HepG2 (cell line): ENCODE measurements at regions not wholly inside any gene's neighbourhood (a gene's known extent, or its start where the extent isn't known, plus 50 kb on each side); places are given as distances from the start of the nearest gene placed in this dataset.
A peak's percentile ranks its signal among the peaks of the same experiment; 100 is the strongest.

Source experiments
- AGO2 ChIP-seq: fragments of 200-400 bp; formaldehyde crosslinking; optimal IDR thresholded peaks from 2 replicates; pipeline ENCODE3; 2017; ENCODE audit warnings: mild to moderate bottlenecking, low read depth, low read length, moderate library complexity
- CEBPB ChIP-seq: IDR thresholded peaks from 2 replicates; pipeline ENCODE4 v1.6.1; 2011; ENCODE audit warnings: low read depth, low read length, improper control_type of control experiment, borderline replicate concordance
- EP300 ChIP-seq, 3 experiments: sonication (generic) in 1 of 3; formaldehyde crosslinking in 1 of 3; IDR thresholded peaks; 2 replicates each; pipeline versions ENCODE4 v1.5.1 to v1.6.1; 2011 to 2020; ENCODE audit warnings: low read depth in 2 of 3, low read length in 2 of 3, borderline replicate concordance in 1 of 3, improper control_type of control experiment in 1 of 3, mild to moderate bottlenecking in 1 of 3, missing genetic modification reagents in 1 of 3, moderate library complexity in 1 of 3
- FOXA3 ChIP-seq: IDR thresholded peaks from 2 replicates; pipeline ENCODE4 v1.6.1; 2016; ENCODE audit warnings: missing genetic modification reagents, missing compliant biosample characterization
- FOXK1 ChIP-seq: sonication (generic); formaldehyde crosslinking; IDR thresholded peaks from 2 replicates; pipeline ENCODE4 v1.4.0; 2020; ENCODE audit warnings: low read depth, missing genetic modification reagents, borderline replicate concordance
- GATAD2A ChIP-seq: IDR thresholded peaks from 2 replicates; pipeline ENCODE4 v1.6.1; 2016
- HIVEP1 ChIP-seq: sonication (generic); formaldehyde crosslinking; IDR thresholded peaks from 2 replicates; pipeline ENCODE4 v1.4.0; 2020; ENCODE audit warnings: mild to moderate bottlenecking, missing genetic modification reagents
- NFE2L2 ChIP-seq: fragments of 150-350 bp; IDR thresholded peaks from 2 replicates; pipeline ENCODE4 v1.6.1; 2014; ENCODE audit warnings: low read length
- TMF1 ChIP-seq: sonication (generic); formaldehyde crosslinking; IDR thresholded peaks from 2 replicates; pipeline ENCODE4 v1.8.1; 2022; ENCODE audit warnings: low read depth, missing genetic modification reagents
- WIZ ChIP-seq: sonication (generic); formaldehyde crosslinking; IDR thresholded peaks from 2 replicates; pipeline ENCODE4 v1.5.1; 2020; ENCODE audit warnings: mild to moderate bottlenecking, missing genetic modification reagents
- ZFP37 ChIP-seq: sonication (generic); formaldehyde crosslinking; IDR thresholded peaks from 2 replicates; pipeline ENCODE4 v1.4.0; 2020; ENCODE audit warnings: missing genetic modification reagents, borderline replicate concordance
- ZNF326 ChIP-seq: sonication (generic); formaldehyde crosslinking; IDR thresholded peaks from 2 replicates; pipeline ENCODE4 v1.4.0; 2020; ENCODE audit warnings: missing genetic modification reagents, borderline replicate concordance
- ZNF431 ChIP-seq: sonication (generic); formaldehyde crosslinking; IDR thresholded peaks from 2 replicates; pipeline ENCODE4 v1.9.0; 2022; ENCODE audit warnings: missing genetic modification reagents, low read depth, mild to moderate bottlenecking, borderline replicate concordance
- ZNF615 ChIP-seq: sonication (generic); formaldehyde crosslinking; IDR thresholded peaks from 2 replicates; pipeline ENCODE4 v1.5.0; 2020; ENCODE audit warnings: mild to moderate bottlenecking, missing genetic modification reagents, borderline replicate concordance
- TF ChIP-seq, protein P1 (sequence below): sonication (generic); formaldehyde crosslinking; conservative IDR thresholded peaks from 2 replicates; pipeline ENCODE4 v1.8.0; 2022; ENCODE audit warnings: mild to moderate bottlenecking, moderate library complexity, missing genetic modification reagents
- TF ChIP-seq, protein P2 (sequence below): sonication (generic); formaldehyde crosslinking; IDR thresholded peaks from 2 replicates; pipeline ENCODE4 v1.9.0; 2021; ENCODE audit warnings: missing genetic modification reagents, borderline replicate concordance
- TF ChIP-seq, protein P3 (sequence below): sonication (generic); formaldehyde crosslinking; IDR thresholded peaks from 2 replicates; pipeline ENCODE4 v1.5.0; 2020; ENCODE audit warnings: mild to moderate bottlenecking, missing genetic modification reagents, borderline replicate concordance

DNA sequence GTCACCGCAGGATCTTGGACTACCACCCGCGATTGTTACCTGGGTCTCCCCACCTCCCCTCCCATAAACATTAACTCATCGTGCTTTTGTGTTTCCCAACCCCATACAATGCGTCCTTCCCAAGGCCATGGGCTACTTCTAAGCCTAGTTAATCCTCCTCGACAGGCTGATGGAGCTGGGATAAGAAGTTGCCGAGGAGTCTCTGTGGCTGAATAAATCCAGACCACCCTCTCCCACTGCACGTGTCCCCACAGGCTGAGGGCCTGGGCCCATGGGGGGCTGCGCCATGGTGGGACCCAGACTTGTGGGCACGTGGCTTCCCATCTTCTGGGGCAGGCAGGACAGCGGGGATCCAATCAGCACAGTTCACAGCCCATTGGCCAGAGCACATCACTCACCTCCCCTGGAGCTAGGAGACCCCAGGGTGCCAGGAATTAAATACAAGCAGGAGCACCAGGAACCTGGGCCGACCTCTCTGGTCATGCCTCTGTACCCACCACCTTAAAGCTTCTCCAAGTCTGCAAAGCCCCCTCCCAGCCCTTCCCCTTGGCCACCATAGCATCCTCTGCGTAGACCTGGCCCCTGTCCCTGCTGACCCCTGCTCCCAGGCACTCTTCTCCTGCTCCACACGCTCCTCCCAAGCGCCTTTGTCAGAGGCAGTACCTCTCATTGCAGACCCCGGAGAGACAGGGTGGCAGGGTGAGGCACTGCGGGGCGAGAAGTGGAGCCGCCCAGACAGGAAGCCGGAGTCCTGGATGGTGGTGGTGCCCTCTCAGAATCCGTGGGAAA is 51.0 kb upstream of the ID2 start (continued):
- TF ChIP-seq, protein P1, sequence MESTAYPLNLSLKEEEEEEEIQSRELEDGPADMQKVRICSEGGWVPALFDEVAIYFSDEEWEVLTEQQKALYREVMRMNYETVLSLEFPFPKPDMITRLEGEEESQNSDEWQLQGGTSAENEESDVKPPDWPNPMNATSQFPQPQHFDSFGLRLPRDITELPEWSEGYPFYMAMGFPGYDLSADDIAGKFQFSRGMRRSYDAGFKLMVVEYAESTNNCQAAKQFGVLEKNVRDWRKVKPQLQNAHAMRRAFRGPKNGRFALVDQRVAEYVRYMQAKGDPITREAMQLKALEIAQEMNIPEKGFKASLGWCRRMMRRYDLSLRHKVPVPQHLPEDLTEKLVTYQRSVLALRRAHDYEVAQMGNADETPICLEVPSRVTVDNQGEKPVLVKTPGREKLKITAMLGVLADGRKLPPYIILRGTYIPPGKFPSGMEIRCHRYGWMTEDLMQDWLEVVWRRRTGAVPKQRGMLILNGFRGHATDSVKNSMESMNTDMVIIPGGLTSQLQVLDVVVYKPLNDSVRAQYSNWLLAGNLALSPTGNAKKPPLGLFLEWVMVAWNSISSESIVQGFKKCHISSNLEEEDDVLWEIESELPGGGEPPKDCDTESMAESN: 0 out of 2 replicates have a peak, but pooled peaks have one; percentile 47
- peak; percentile 71 for TF ChIP-seq GATAD2A (CRISPR knock-in tag)
- TF ChIP-seq, protein P2, sequence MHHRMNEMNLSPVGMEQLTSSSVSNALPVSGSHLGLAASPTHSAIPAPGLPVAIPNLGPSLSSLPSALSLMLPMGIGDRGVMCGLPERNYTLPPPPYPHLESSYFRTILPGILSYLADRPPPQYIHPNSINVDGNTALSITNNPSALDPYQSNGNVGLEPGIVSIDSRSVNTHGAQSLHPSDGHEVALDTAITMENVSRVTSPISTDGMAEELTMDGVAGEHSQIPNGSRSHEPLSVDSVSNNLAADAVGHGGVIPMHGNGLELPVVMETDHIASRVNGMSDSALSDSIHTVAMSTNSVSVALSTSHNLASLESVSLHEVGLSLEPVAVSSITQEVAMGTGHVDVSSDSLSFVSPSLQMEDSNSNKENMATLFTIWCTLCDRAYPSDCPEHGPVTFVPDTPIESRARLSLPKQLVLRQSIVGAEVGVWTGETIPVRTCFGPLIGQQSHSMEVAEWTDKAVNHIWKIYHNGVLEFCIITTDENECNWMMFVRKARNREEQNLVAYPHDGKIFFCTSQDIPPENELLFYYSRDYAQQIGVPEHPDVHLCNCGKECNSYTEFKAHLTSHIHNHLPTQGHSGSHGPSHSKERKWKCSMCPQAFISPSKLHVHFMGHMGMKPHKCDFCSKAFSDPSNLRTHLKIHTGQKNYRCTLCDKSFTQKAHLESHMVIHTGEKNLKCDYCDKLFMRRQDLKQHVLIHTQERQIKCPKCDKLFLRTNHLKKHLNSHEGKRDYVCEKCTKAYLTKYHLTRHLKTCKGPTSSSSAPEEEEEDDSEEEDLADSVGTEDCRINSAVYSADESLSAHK: no peak
- peak in 1 of 2 experiments; percentile 61; a peak in 1 of 4 replicates for TF ChIP-seq EP300 (IDR thresholded peaks at IDR 0.05; ENCODE audit: low read depth in 2 of 2, low read length in 2 of 2)
- TF ChIP-seq EP300 (CRISPR knock-in tag; IDR thresholded peaks at IDR 0.05; ENCODE audit: borderline replicate concordance): no peak
- TF ChIP-seq HIVEP1 (CRISPR knock-in tag): 0 out of 2 replicates have a peak, but pooled peaks have one; percentile 42
- TF ChIP-seq FOXA3 (CRISPR knock-in tag): peak; percentile 28; the same call in 1 of the 2 replicates
- TF ChIP-seq AGO2: peak; percentile 12
- no peak for TF ChIP-seq WIZ (CRISPR knock-in tag)
- TF ChIP-seq, protein P3, sequence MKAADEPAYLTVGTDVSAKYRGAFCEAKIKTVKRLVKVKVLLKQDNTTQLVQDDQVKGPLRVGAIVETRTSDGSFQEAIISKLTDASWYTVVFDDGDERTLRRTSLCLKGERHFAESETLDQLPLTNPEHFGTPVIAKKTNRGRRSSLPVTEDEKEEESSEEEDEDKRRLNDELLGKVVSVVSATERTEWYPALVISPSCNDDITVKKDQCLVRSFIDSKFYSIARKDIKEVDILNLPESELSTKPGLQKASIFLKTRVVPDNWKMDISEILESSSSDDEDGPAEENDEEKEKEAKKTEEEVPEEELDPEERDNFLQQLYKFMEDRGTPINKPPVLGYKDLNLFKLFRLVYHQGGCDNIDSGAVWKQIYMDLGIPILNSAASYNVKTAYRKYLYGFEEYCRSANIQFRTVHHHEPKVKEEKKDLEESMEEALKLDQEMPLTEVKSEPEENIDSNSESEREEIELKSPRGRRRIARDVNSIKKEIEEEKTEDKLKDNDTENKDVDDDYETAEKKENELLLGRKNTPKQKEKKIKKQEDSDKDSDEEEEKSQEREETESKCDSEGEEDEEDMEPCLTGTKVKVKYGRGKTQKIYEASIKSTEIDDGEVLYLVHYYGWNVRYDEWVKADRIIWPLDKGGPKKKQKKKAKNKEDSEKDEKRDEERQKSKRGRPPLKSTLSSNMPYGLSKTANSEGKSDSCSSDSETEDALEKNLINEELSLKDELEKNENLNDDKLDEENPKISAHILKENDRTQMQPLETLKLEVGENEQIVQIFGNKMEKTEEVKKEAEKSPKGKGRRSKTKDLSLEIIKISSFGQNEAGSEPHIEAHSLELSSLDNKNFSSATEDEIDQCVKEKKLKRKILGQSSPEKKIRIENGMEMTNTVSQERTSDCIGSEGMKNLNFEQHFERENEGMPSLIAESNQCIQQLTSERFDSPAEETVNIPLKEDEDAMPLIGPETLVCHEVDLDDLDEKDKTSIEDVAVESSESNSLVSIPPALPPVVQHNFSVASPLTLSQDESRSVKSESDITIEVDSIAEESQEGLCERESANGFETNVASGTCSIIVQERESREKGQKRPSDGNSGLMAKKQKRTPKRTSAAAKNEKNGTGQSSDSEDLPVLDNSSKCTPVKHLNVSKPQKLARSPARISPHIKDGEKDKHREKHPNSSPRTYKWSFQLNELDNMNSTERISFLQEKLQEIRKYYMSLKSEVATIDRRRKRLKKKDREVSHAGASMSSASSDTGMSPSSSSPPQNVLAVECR: no peak; the same call in 1 of the 2 replicates
- TF ChIP-seq ZNF431: no peak
- peak; percentile 10; the same call in 1 of the 2 replicates for TF ChIP-seq FOXK1 (CRISPR knock-in tag)
- TF ChIP-seq NFE2L2: no peak
- TF ChIP-seq CEBPB: peak; percentile 81
- TF ChIP-seq ZNF326: no peak
- no peak for TF ChIP-seq ZNF615 (CRISPR knock-in tag)
- TF ChIP-seq TMF1 (CRISPR knock-in tag): 0 out of 2 replicates have a peak, but pooled peaks have one; percentile 39
- no peak for TF ChIP-seq ZFP37 (CRISPR knock-in tag)
